ENCODE measurements at regions not wholly inside any gene's neighbourhood (a gene's known extent, or its start where the extent isn't known, plus 50 kb on each side); places are given as distances from the start of the nearest gene placed in this dataset.
"Not testable (repeated sequence)": the region's sequence is repeated elsewhere in the genome, so short reads cannot be mapped to it uniquely, and the experiment has no call there.

DNA sequence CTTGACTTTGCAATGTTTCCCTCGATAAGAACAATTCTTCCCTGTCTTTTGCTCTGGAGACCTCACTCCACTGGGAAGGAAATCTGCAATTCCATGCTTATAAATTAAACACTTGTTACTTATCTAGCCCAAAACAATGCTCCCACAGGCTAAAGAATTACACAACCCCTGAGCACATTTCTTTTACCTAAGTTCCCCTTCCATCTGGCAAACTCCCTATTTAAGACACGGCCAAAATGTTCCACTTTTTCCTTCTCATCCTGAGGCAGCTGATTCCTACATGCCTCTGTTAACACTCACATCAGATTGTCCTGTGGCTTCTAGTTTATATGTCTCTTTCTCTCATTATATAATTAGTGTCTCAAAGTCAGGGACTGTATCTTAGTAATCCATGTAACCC lies 211.7 kb downstream of the COX18 start:
- Mint-ChIP-seq H3K4me1 (ENCODE audit: low read depth) (no peaks in the 10 kb centered on the region), H3K36me3 (ENCODE audit: low read depth) (no peaks in the 10 kb centered on the region), H3K9me3 (ENCODE audit: low read depth) (peaks cover 2% of the 10 kb centered on the region), H3K27me3 (ENCODE audit: low read depth) (peaks cover 40% of the 10 kb centered on the region), H3K4me3 (ENCODE audit: unreplicated experiment) (no peak overlapping the region), H3K27ac (ENCODE audit: unreplicated experiment) (no peak overlapping the region)
- no peak for DNase-seq (ENCODE audit: low spot score)
- no peak for TF ChIP-seq CTCF (IDR thresholded peaks at IDR 0.05)

DNA sequence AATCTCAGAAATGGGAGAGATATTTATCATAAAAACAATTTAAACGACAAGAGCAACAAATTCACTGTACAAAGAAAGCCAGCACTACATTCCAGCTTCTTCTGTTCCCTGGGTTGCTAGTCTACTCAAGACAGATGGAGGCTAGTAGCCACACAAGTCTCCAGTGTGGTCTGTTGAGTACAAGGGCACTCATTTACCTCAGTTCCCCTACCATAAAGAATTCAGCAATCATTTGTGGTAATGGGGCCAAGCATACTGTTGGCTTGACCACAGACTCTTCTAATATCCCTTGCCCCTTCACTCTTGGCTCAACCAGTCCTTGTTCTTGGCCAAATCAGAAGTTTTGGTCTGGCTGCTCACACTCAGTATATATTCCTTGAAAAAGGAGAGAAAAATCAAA lies 212.3 kb downstream of the COX18 start:
- Mint-ChIP-seq H3K27me3 (ENCODE audit: low read depth) (peaks cover 40% of the 10 kb centered on the region), H3K4me3 (ENCODE audit: unreplicated experiment) (no peak overlapping the region), H3K36me3 (ENCODE audit: low read depth) (no peaks in the 10 kb centered on the region), H3K9me3 (ENCODE audit: low read depth) (peaks cover 2% of the 10 kb centered on the region), H3K27ac (ENCODE audit: unreplicated experiment) (no peak overlapping the region), H3K4me1 (ENCODE audit: low read depth) (no peaks in the 10 kb centered on the region)
- TF ChIP-seq CTCF (IDR thresholded peaks at IDR 0.05) = no peak
- DNase-seq (ENCODE audit: low spot score) = no peak

- peaks cover 11% of the 10 kb centered on the region for H3K4me1 Mint-ChIP-seq (ENCODE audit: low read depth)
- peaks cover 3% of the 10 kb centered on the region for H3K36me3 Mint-ChIP-seq (ENCODE audit: low read depth)
- no peak for TF ChIP-seq CTCF (IDR thresholded peaks at IDR 0.05)
- H3K4me3 Mint-ChIP-seq (ENCODE audit: unreplicated experiment) = no peak overlapping the region
- peaks cover 20% of the 10 kb centered on the region for H3K9me3 Mint-ChIP-seq (ENCODE audit: low read depth)
- DNase-seq (ENCODE audit: low spot score) = peak; percentile 57
- H3K27me3 Mint-ChIP-seq (ENCODE audit: low read depth) = peaks cover 7% of the 10 kb centered on the region
- no peak overlapping the region for H3K27ac Mint-ChIP-seq (ENCODE audit: unreplicated experiment)
These were observed 223.0 kb downstream of the COX18 start for GRCh38 chr4:72846280-72847111.

- Mint-ChIP-seq H3K36me3 (ENCODE audit: low read depth) (peaks cover 3% of the 10 kb centered on the region), H3K4me3 (ENCODE audit: unreplicated experiment) (no peak overlapping the region), H3K27me3 (ENCODE audit: low read depth) (peaks cover 4% of the 10 kb centered on the region), H3K9me3 (ENCODE audit: low read depth) (peaks cover 20% of the 10 kb centered on the region), H3K27ac (ENCODE audit: unreplicated experiment) (no peak overlapping the region), H3K4me1 (ENCODE audit: low read depth) (peaks cover 11% of the 10 kb centered on the region)
- no peak for TF ChIP-seq CTCF (IDR thresholded peaks at IDR 0.05)
- no peak for DNase-seq (ENCODE audit: low spot score)
These were observed 226.1 kb downstream of the COX18 start for GRCh38 chr4:72843466-72843865.

GRCh38 chr4:72842323-72842722 lies 227.2 kb downstream of the COX18 start:
- H3K9me3 Mint-ChIP-seq (ENCODE audit: low read depth) = peaks cover 21% of the 10 kb centered on the region
- no peak overlapping the region for H3K27ac Mint-ChIP-seq (ENCODE audit: unreplicated experiment)
- H3K4me1 Mint-ChIP-seq (ENCODE audit: low read depth) = peaks cover 11% of the 10 kb centered on the region
- DNase-seq (ENCODE audit: low spot score) = no peak
- peaks cover 1% of the 10 kb centered on the region for H3K36me3 Mint-ChIP-seq (ENCODE audit: low read depth)
- TF ChIP-seq CTCF (IDR thresholded peaks at IDR 0.05) = no peak
- H3K27me3 Mint-ChIP-seq (ENCODE audit: low read depth) = peaks cover 4% of the 10 kb centered on the region
- H3K4me3 Mint-ChIP-seq (ENCODE audit: unreplicated experiment) = no peak overlapping the region

DNA sequence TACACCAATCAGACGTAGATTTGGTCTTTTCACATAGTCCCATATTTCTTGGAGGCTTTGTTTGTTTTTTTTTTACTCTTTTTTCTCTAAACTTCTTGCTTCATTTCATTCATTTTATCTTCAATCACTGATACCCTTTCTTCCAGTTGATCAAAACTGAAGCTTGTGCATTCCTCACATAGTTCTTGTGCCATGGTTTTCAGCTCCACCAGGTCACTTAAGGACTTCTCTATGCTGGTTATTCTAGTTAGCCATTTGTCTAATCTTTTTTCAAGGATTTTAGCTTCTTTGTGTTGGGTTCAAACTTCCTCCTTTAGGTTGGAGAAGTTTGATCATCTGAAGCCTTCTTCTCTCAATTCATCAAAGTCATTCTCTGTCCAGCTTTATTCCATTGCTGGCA lies 229.3 kb downstream of the COX18 start:
- H3K27ac Mint-ChIP-seq (ENCODE audit: unreplicated experiment); H3K4me3 Mint-ChIP-seq (ENCODE audit: unreplicated experiment); H3K36me3 Mint-ChIP-seq (ENCODE audit: low read depth); DNase-seq (ENCODE audit: low spot score); H3K27me3 Mint-ChIP-seq (ENCODE audit: low read depth): not testable (repeated sequence)
- Mint-ChIP-seq H3K9me3 (ENCODE audit: low read depth) (peaks cover 24% of the 10 kb centered on the region), H3K4me1 (ENCODE audit: low read depth) (peaks cover 11% of the 10 kb centered on the region)

All from chondrocyte (in vitro differentiated cells).